GM12878 (cell line): ENCODE measurements at regions not wholly inside any gene's neighbourhood (a gene's known extent, or its start where the extent isn't known, plus 50 kb on each side); places are given as distances from the start of the nearest gene placed in this dataset.

Source experiments
- BHLHE40 ChIP-seq, 2 experiments: fragments of 450-650 bp in 1 of 2; IDR thresholded peaks; 2 replicates each; pipeline ENCODE4 v1.6.1; 2011 to 2017; ENCODE audit warnings: low read depth in 2 of 2, borderline replicate concordance in 1 of 2, improper control_type of control experiment in 1 of 2, low read length in 1 of 2, mild to moderate bottlenecking in 1 of 2
- BRCA1 ChIP-seq: IDR thresholded peaks from 2 replicates; pipeline ENCODE4 v1.6.1; 2011; ENCODE audit warnings: low read depth, low read length, improper control_type of control experiment
- CEBPB ChIP-seq, 2 experiments: fragments of 150-350 bp in 1 of 2; IDR thresholded peaks; 2 replicates each; pipeline ENCODE4 v1.6.1; 2012 to 2014; ENCODE audit warnings: low read depth in 2 of 2, low read length in 2 of 2, borderline replicate concordance in 1 of 2, inconsistent platforms in 1 of 2
- CTCF ChIP-seq, 3 experiments: IDR thresholded peaks in 2 of 3; conservative IDR thresholded peaks in 1 of 3; 2 replicates each; pipeline ENCODE4 v1.5.1; 2011; ENCODE audit warnings: low read depth in 3 of 3, low read length in 3 of 3, mild to moderate bottlenecking in 3 of 3, control low read depth in 2 of 3, moderate library complexity in 2 of 3, inconsistent platforms in 1 of 3, mixed read lengths in 1 of 3; ENCODE audit not compliant: control insufficient read depth in 2 of 3, insufficient read depth in 1 of 3; ENCODE audit errors: extremely low read depth in 1 of 3
- EP300 ChIP-seq, 2 experiments: fragments of 150-350 bp in 1 of 2; IDR thresholded peaks; 2 replicates each; pipeline ENCODE4 v1.6.1; 2011 to 2012; ENCODE audit warnings: low read depth in 2 of 2, low read length in 2 of 2, borderline replicate concordance in 1 of 2, improper control_type of control experiment in 1 of 2, inconsistent platforms in 1 of 2; ENCODE audit not compliant: control insufficient read depth in 1 of 2
- HDGF ChIP-seq: fragments of 450-650 bp; IDR thresholded peaks from 2 replicates; pipeline ENCODE4 v1.6.1; 2016; ENCODE audit warnings: antibody characterized with exemption
- LARP7 ChIP-seq: fragments of 450-650 bp; IDR thresholded peaks from 2 replicates; pipeline ENCODE4 v1.6.1; 2017; ENCODE audit warnings: mild to moderate bottlenecking
- NRF1 ChIP-seq: conservative IDR thresholded peaks from 2 replicates; pipeline ENCODE4 v1.6.1; 2011; ENCODE audit warnings: mild to moderate bottlenecking, low read depth, low read length, improper control_type of control experiment
- PBX3 ChIP-seq: IDR thresholded peaks from 2 replicates; pipeline ENCODE4 v1.6.1; 2011; ENCODE audit warnings: mild to moderate bottlenecking, low read depth, low read length, moderate library complexity; ENCODE audit not compliant: insufficient replicate concordance
- SMAD5 ChIP-seq: IDR thresholded peaks from 2 replicates; pipeline ENCODE4 v1.6.1; 2016; ENCODE audit warnings: antibody characterized with exemption, low read depth

GRCh38 chr10:94077042-94077441 is 83.3 kb downstream of the PLCE1 start:
- TF ChIP-seq BHLHE40 (IDR thresholded peaks at IDR 0.05; ENCODE audit: borderline replicate concordance in 1 of 2, low read depth in 2 of 2, low read length in 1 of 2) (no peak), NRF1 (no peak), CTCF (IDR thresholded peaks at IDR 0.05 in 2 of 3, conservative IDR thresholded peaks at IDR 0.05 in 1 of 3; ENCODE audit: control insufficient read depth in 2 of 3, extremely low read depth in 1 of 3, insufficient read depth in 1 of 3, low read depth in 3 of 3, low read length in 3 of 3) (no peak), BRCA1 (no peak), PBX3 (no peak), HDGF (no peak), LARP7 (no peak), EP300 (IDR thresholded peaks at IDR 0.05; ENCODE audit: borderline replicate concordance in 1 of 2, control insufficient read depth in 1 of 2, low read depth in 2 of 2, low read length in 2 of 2) (no peak), SMAD5 (no peak), CEBPB (IDR thresholded peaks at IDR 0.05; ENCODE audit: borderline replicate concordance in 1 of 2, low read depth in 2 of 2, low read length in 2 of 2) (no peak)
